Stomach (tissue), 4 donors: ENCODE measurements at regions not wholly inside any gene's neighbourhood (a gene's known extent, or its start where the extent isn't known, plus 50 kb on each side); places are given as distances from the start of the nearest gene placed in this dataset.

Experiments
- EP300 ChIP-seq: sonication (generic); formaldehyde crosslinking; IDR thresholded peaks from one replicate; pipeline ENCODE4 v1.6.1; 2017; ENCODE audit warnings: antibody characterized with exemption
- POLR2A ChIP-seq, 4 donors: fragments of 450-650 bp; IDR thresholded peaks; one replicate each; pipeline ENCODE4 v1.6.1; 2016; ENCODE audit warnings: antibody characterized with exemption in 4 of 4, control low read depth in 2 of 4, mild to moderate bottlenecking in 1 of 4, moderate library complexity in 1 of 4
- POLR2AphosphoS5 ChIP-seq, 3 donors: sonication (generic); formaldehyde crosslinking; IDR thresholded peaks; one replicate each; pipeline ENCODE4 v1.6.1; 2016; ENCODE audit warnings: antibody characterized with exemption in 3 of 3
- TF ChIP-seq, protein P1 (sequence below), 7 experiments: fragments of 450-650 bp in 4 of 7; fragments of 200-600 bp in 3 of 7; sonication (generic) in 3 of 7; IDR thresholded peaks; one replicate each; pipeline ENCODE4 v1.5.1; 2016 to 2019; ENCODE audit warnings: antibody characterized with exemption in 7 of 7, control low read depth in 2 of 7, mild to moderate bottlenecking in 1 of 7

DNA sequence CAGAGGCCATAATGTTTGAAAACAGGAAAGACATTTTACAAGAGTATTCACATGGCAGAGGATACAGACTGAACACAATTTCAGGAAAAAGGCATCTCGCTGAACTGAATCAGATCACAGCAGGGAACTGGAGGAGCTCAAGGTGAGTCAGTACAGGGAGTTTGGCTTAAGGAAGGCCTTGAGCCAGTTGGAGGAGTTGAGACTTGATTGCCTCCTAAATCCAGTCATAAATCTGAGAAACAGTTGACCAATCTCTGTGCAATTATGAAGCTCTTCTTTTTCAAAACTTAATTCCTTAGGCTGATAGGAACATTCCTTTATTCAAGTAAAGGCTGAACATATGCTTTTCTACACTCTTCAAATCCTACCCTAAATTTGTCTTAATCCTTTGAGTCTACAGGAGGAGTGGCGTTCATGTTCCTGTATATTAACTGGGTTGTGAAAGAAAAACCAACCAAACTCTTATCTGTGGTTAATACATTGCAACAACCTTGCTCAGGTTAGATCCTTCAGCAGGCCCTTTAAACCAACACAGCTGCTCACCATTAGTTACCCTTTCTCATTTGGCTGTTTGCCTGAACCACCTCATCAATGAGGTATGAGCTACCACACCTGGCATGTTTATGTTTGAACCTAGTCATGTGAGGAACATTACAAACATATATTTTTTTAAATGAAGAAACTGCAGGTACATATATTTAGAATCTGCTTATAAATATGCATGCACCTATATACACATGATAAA lies 404.1 kb upstream of the ATP11B start:
- TF ChIP-seq, protein P1, sequence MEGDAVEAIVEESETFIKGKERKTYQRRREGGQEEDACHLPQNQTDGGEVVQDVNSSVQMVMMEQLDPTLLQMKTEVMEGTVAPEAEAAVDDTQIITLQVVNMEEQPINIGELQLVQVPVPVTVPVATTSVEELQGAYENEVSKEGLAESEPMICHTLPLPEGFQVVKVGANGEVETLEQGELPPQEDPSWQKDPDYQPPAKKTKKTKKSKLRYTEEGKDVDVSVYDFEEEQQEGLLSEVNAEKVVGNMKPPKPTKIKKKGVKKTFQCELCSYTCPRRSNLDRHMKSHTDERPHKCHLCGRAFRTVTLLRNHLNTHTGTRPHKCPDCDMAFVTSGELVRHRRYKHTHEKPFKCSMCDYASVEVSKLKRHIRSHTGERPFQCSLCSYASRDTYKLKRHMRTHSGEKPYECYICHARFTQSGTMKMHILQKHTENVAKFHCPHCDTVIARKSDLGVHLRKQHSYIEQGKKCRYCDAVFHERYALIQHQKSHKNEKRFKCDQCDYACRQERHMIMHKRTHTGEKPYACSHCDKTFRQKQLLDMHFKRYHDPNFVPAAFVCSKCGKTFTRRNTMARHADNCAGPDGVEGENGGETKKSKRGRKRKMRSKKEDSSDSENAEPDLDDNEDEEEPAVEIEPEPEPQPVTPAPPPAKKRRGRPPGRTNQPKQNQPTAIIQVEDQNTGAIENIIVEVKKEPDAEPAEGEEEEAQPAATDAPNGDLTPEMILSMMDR (IDR thresholded peaks at IDR 0.05), result no peak
- TF ChIP-seq POLR2AphosphoS5 (IDR thresholded peaks at IDR 0.05) (peak in 2 of 3 donors; percentile 45 to 62), POLR2A (IDR thresholded peaks at IDR 0.05) (no peak), EP300 (no peak)
